H9 (cell line): ENCODE measurements at regions not wholly inside any gene's neighbourhood (a gene's known extent, or its start where the extent isn't known, plus 50 kb on each side); places are given as distances from the start of the nearest gene placed in this dataset.

Experiments
- DNase-seq: peaks from one replicate; pipeline ENCODE4 v3.0.0-alpha.2; 2017
- H2AFZ ChIP-seq: one replicate; pipeline ENCODE4 v1.6.1; 2013; ENCODE audit warnings: mild to moderate bottlenecking, low read length, control low read depth, moderate library complexity
- H2AK5ac ChIP-seq: 2 replicates; pipeline ENCODE4 v1.6.1; 2013; ENCODE audit warnings: low read length, control low read depth, mixed read lengths; ENCODE audit not compliant: insufficient read length
- H2BK120ac ChIP-seq: one replicate; pipeline ENCODE4 v1.6.1; 2013; ENCODE audit warnings: low read depth, mild to moderate bottlenecking, low read length, control low read depth, inconsistent platforms; ENCODE audit not compliant: poor library complexity, severe bottlenecking
- H2BK12ac ChIP-seq: 2 replicates; pipeline ENCODE4 v1.6.1; 2013; ENCODE audit warnings: low read length, control low read depth, mixed read lengths, low read depth; ENCODE audit not compliant: insufficient read length
- H2BK15ac ChIP-seq: 2 replicates; pipeline ENCODE4 v1.6.1; 2013; ENCODE audit warnings: low read depth, low read length, control low read depth
- H2BK20ac ChIP-seq: one replicate; pipeline ENCODE4 v1.6.1; 2013; ENCODE audit warnings: low read depth, mild to moderate bottlenecking, low read length, control low read depth, inconsistent platforms; ENCODE audit not compliant: poor library complexity, severe bottlenecking
- H2BK5ac ChIP-seq: 2 replicates; pipeline ENCODE4 v1.6.1; 2013; ENCODE audit warnings: low read length, control low read depth, mixed read lengths; ENCODE audit not compliant: insufficient read length
- H3K14ac ChIP-seq: 2 replicates; pipeline ENCODE4 v1.6.1; 2013; ENCODE audit warnings: low read length, control low read depth; ENCODE audit not compliant: insufficient read depth
- H3K18ac ChIP-seq: 2 replicates; pipeline ENCODE4 v1.6.1; 2013; ENCODE audit warnings: low read depth, mild to moderate bottlenecking, mixed read lengths, low read length, control low read depth; ENCODE audit not compliant: insufficient read length
- H3K23ac ChIP-seq: 2 replicates; pipeline ENCODE4 v1.6.1; 2013; ENCODE audit warnings: low read length, control low read depth, mixed read lengths, low read depth; ENCODE audit not compliant: insufficient read length
- H3K23me2 ChIP-seq: 2 replicates; pipeline ENCODE4 v1.6.1; 2013; ENCODE audit warnings: low read depth, mild to moderate bottlenecking, mixed read lengths, low read length, control low read depth; ENCODE audit not compliant: insufficient read length, poor library complexity, severe bottlenecking
- H3K27ac ChIP-seq: 2 replicates; pipeline ENCODE4 v1.5.1; 2013; ENCODE audit warnings: low read length, control low read depth, mixed read lengths, low read depth; ENCODE audit not compliant: insufficient read length
- H3K27me3 ChIP-seq: 2 replicates; pipeline ENCODE4 v1.6.1; 2013; ENCODE audit warnings: low read length, control low read depth, inconsistent platforms; ENCODE audit not compliant: insufficient read depth
- H3K4ac ChIP-seq: 2 replicates; pipeline ENCODE4 v1.6.1; 2013; ENCODE audit warnings: low read depth, mild to moderate bottlenecking, control low read depth, inconsistent platforms, low read length, moderate library complexity
- H3K4me1 ChIP-seq: 2 replicates; pipeline ENCODE4 v1.6.1; 2013; ENCODE audit warnings: low read length, control low read depth, inconsistent platforms; ENCODE audit not compliant: insufficient read depth
- H3K4me2 ChIP-seq: 2 replicates; pipeline ENCODE4 v1.6.1; 2013; ENCODE audit warnings: low read length, control low read depth, mixed read lengths; ENCODE audit not compliant: insufficient read length, insufficient read depth
- H3K56ac ChIP-seq: 2 replicates; pipeline ENCODE4 v1.6.1; 2013; ENCODE audit warnings: low read depth, mild to moderate bottlenecking, mixed read lengths, low read length, control low read depth; ENCODE audit not compliant: insufficient read length
- H3K79me1 ChIP-seq: 2 replicates; pipeline ENCODE4 v1.6.1; 2013; ENCODE audit warnings: low read depth, mild to moderate bottlenecking, moderate library complexity, low read length, control low read depth, inconsistent platforms; ENCODE audit not compliant: insufficient read depth, poor library complexity, severe bottlenecking
- H3K79me2 ChIP-seq: 2 replicates; pipeline ENCODE4 v1.6.1; 2013; ENCODE audit warnings: low read length, control low read depth, inconsistent platforms; ENCODE audit not compliant: insufficient read depth
- H3K9ac ChIP-seq: 2 replicates; pipeline ENCODE4 v1.6.1; 2013; ENCODE audit warnings: low read length, control low read depth, mixed read lengths; ENCODE audit not compliant: insufficient read length; ENCODE audit errors: extremely low read depth
- H3K9me3 ChIP-seq: one replicate; pipeline ENCODE4 v1.6.1; 2013; ENCODE audit warnings: low read depth, low read length, inconsistent platforms; ENCODE audit not compliant: control insufficient read depth
- H3T11ph ChIP-seq: one replicate; pipeline ENCODE4 v1.6.1; 2013; ENCODE audit warnings: mild to moderate bottlenecking, low read length, control low read depth, inconsistent platforms
- H4K20me1 ChIP-seq: one replicate; pipeline ENCODE4 v1.6.1; 2013; ENCODE audit not compliant: control insufficient read depth, insufficient read length, insufficient read depth
- H4K5ac ChIP-seq: 2 replicates; pipeline ENCODE4 v1.6.1; 2013; ENCODE audit warnings: low read depth, mild to moderate bottlenecking, mixed read lengths, low read length, control low read depth; ENCODE audit not compliant: insufficient read length
- H4K8ac ChIP-seq: replicated peaks from 2 replicates; pipeline ENCODE4 v1.6.1; 2013; ENCODE audit warnings: low read length, control low read depth, mixed read lengths, low read depth; ENCODE audit not compliant: insufficient read length
- H4K91ac ChIP-seq: 2 replicates; pipeline ENCODE4 v1.6.1; 2013; ENCODE audit warnings: low read depth, mild to moderate bottlenecking, moderate library complexity, mixed read lengths, low read length, control low read depth; ENCODE audit not compliant: insufficient read length
- H3K27ac Mint-ChIP-seq, 3 experiments: 2 replicates in 2 of 3; 3 replicates in 1 of 3; pipeline ENCODE4 v1.8.0; 2020 to 2021; ENCODE audit warnings: mixed read lengths in 3 of 3, mild to moderate bottlenecking in 1 of 3, moderate library complexity in 1 of 3
- H3K27me3 Mint-ChIP-seq: 2 replicates; pipeline ENCODE4 v1.8.0; 2021; ENCODE audit warnings: low read depth, mild to moderate bottlenecking, moderate library complexity, mixed read lengths
- H3K36me3 Mint-ChIP-seq, 3 experiments: 2 replicates in 2 of 3; 3 replicates in 1 of 3; pipeline ENCODE4 v1.8.0; 2020 to 2021; ENCODE audit warnings: low read depth in 3 of 3, mixed read lengths in 3 of 3; ENCODE audit not compliant: insufficient read depth in 1 of 3
- H3K4me1 Mint-ChIP-seq, 2 experiments: 2 replicates each; pipeline ENCODE4 v1.8.0; 2020; ENCODE audit warnings: mixed read lengths in 2 of 2
- H3K4me3 Mint-ChIP-seq, 2 experiments: 2 replicates in 1 of 2; 3 replicates in 1 of 2; pipeline ENCODE4 v1.8.0; 2020 to 2021; ENCODE audit warnings: mild to moderate bottlenecking in 2 of 2, mixed read lengths in 2 of 2, moderate library complexity in 1 of 2
- H3K9me3 Mint-ChIP-seq, 2 experiments: 2 replicates in 1 of 2; 3 replicates in 1 of 2; pipeline ENCODE4 v1.8.0; 2020; ENCODE audit warnings: mild to moderate bottlenecking in 2 of 2, mixed read lengths in 2 of 2, moderate library complexity in 1 of 2
- CTCF ChIP-seq: fragments of 200-600 bp; sonication (generic); conservative IDR thresholded peaks from 3 replicates; pipeline ENCODE4 v1.8.0; 2021; ENCODE audit warnings: antibody characterized with exemption, mild to moderate bottlenecking
- WGBS: extraction: QIAGEN DNeasy Blood & Tissue Kit; methylation state at CpG from one replicate; pipeline ENCODE4 v1.1.7; 2013; ENCODE audit warnings: missing lambda C conversion rate, low lambda C conversion rate, mixed read lengths; ENCODE audit not compliant: insufficient read length; ENCODE audit errors: extremely low coverage; 5-methylcytosine and 5-hydroxymethylcytosine counted together

DNA sequence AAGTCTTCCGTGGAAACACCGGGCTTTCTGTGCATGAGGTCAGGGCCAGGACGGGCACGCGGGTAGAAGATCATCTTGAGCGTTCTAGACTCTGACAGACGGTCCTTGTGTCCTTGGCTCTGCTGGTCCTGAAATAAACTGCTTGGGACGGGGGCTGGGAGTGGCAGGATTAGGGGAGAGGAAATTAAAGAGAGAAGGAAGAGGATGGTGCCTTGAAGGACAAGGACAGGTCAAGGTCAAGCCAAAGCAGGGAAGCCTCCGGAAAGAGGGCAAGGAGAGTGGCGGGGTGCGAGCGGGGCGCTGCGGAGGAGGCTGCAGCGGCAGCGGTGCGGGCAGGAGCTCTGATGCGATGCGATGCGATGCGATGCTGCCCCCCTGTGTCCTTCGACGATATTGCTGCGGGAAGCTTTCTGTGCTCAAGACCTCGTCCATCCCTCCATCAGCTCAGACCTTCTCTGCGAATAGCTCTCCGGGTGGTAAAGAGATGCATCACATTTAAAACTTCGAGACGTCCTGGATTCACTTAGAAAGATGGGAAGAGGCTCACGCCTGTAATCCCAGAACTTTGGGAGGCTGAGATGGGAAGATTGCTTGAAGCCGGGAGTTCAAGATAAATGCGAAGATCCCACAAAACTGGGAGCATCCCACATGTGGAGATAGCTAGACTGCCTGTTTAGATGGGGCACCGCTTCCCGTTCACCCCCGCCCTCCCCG, 110.1 kb upstream of the TMEM132D start:
- H3K79me2 ChIP-seq: no peaks in the 10 kb centered on the region
- H3K4me2 ChIP-seq: peak overlapping the region; percentile 37
- no peak overlapping the region for H2BK15ac ChIP-seq
- TF ChIP-seq CTCF: peak; percentile 75
- H3K14ac ChIP-seq: no peak overlapping the region
- no peak overlapping the region for H2AFZ ChIP-seq
- no peaks in the 10 kb centered on the region for H4K20me1 ChIP-seq
- no peaks in the 10 kb centered on the region for H3K79me1 ChIP-seq
- no peak overlapping the region for H2BK12ac ChIP-seq
- H3K23me2 ChIP-seq: peaks cover 5% of the 10 kb centered on the region
- H3K4me1 Mint-ChIP-seq: peaks cover 20 to 22% of the 10 kb centered on the region in 2 experiments
- H4K91ac ChIP-seq: no peak overlapping the region
- no peak overlapping the region for H4K8ac ChIP-seq
- H3K9ac ChIP-seq: no peak overlapping the region
- H3K56ac ChIP-seq: no peak overlapping the region
- no peaks in the 10 kb centered on the region for H3K36me3 Mint-ChIP-seq
- no peak overlapping the region for H2BK120ac ChIP-seq
- H4K5ac ChIP-seq: no peak overlapping the region
- H3K4me1 ChIP-seq: peaks cover 3% of the 10 kb centered on the region; the same call in 1 of the 2 replicates
- WGBS: no CpG with 5 or more reads among the region's 36 CpGs
- H3K27ac Mint-ChIP-seq: no peak overlapping the region
- no peak overlapping the region for H3K23ac ChIP-seq
- no peaks in the 10 kb centered on the region; a peak in 1 of 5 replicates for H3K9me3 Mint-ChIP-seq
- no peak overlapping the region for H3K18ac ChIP-seq
- H2AK5ac ChIP-seq: no peak overlapping the region
- no peak overlapping the region for H3K27ac ChIP-seq
- H3K27me3 Mint-ChIP-seq: peaks cover 24% of the 10 kb centered on the region
- no peak overlapping the region for H2BK20ac ChIP-seq
- H3K27me3 ChIP-seq: no peaks in the 10 kb centered on the region; the same call in 1 of the 2 replicates
- H3K4ac ChIP-seq: no peak overlapping the region
- no peaks in the 10 kb centered on the region for H3K9me3 ChIP-seq
- peak; percentile 90 for DNase-seq
- H3T11ph ChIP-seq: no peak overlapping the region
- no peak overlapping the region for H2BK5ac ChIP-seq
- no peak overlapping the region for H3K4me3 Mint-ChIP-seq
